HEK293 (cell line): ENCODE measurements at regions not wholly inside any gene's neighbourhood (a gene's known extent, or its start where the extent isn't known, plus 50 kb on each side); places are given as distances from the start of the nearest gene placed in this dataset.

Experiments used
- BCL11B ChIP-seq: fragments of 450-650 bp; formaldehyde crosslinking; IDR thresholded peaks from 2 replicates; pipeline ENCODE4 v1.5.1; 2016; ENCODE audit warnings: low read depth, missing biosample characterization, missing genetic modification characterization
- CTCF ChIP-seq: fragments of 450-650 bp; formaldehyde crosslinking; IDR thresholded peaks from 2 replicates; pipeline ENCODE4 v1.5.1; 2016; ENCODE audit warnings: missing biosample characterization, missing genetic modification characterization
- GLI2 ChIP-seq: fragments of 450-650 bp; formaldehyde crosslinking; IDR thresholded peaks from 2 replicates; pipeline ENCODE4; 2017; ENCODE audit warnings: missing biosample characterization, missing genetic modification characterization, low read depth, borderline replicate concordance
- GLIS2 ChIP-seq: fragments of 450-650 bp; formaldehyde crosslinking; IDR thresholded peaks from 2 replicates; pipeline ENCODE4 v1.5.1; 2016; ENCODE audit warnings: missing biosample characterization, missing genetic modification characterization
- REST ChIP-seq: fragments of 450-650 bp; formaldehyde crosslinking; IDR thresholded peaks from 2 replicates; pipeline ENCODE4 v1.5.1; 2016; ENCODE audit warnings: missing biosample characterization, missing genetic modification characterization
- YY2 ChIP-seq: fragments of 450-650 bp; formaldehyde crosslinking; IDR thresholded peaks from 2 replicates; pipeline ENCODE4 v1.5.1; 2016; ENCODE audit warnings: missing biosample characterization, missing genetic modification characterization
- ZFP37 ChIP-seq: fragments of 450-650 bp; formaldehyde crosslinking; IDR thresholded peaks from 2 replicates; pipeline ENCODE4 v1.5.1; 2016; ENCODE audit warnings: missing biosample characterization, missing genetic modification characterization
- ZNF184 ChIP-seq: fragments of 450-650 bp; IDR thresholded peaks from 2 replicates; pipeline ENCODE4 v1.5.1; 2018; ENCODE audit warnings: missing biosample characterization, mild to moderate bottlenecking, missing genetic modification characterization
- ZNF274 ChIP-seq, 2 experiments: fragments of 200-500 bp in 1 of 2; fragments of 450-650 bp in 1 of 2; sonication (Bioruptor generic) in 1 of 2; formaldehyde crosslinking in 1 of 2; IDR thresholded peaks; 2 replicates each; pipeline versions ENCODE4 v1.5.1 to v1.6.1; 2014 to 2016; ENCODE audit warnings: borderline replicate concordance in 1 of 2, inconsistent platforms in 1 of 2, low read length in 1 of 2, missing biosample characterization in 1 of 2, missing genetic modification characterization in 1 of 2
- ZNF404 ChIP-seq: fragments of 450-650 bp; formaldehyde crosslinking; IDR thresholded peaks from 2 replicates; pipeline ENCODE4 v1.5.1; 2017; ENCODE audit warnings: missing biosample characterization, missing genetic modification characterization
- ZNF629 ChIP-seq: fragments of 450-650 bp; formaldehyde crosslinking; IDR thresholded peaks from 2 replicates; pipeline ENCODE4 v1.5.1; 2017; ENCODE audit warnings: missing biosample characterization, missing genetic modification characterization

DNA sequence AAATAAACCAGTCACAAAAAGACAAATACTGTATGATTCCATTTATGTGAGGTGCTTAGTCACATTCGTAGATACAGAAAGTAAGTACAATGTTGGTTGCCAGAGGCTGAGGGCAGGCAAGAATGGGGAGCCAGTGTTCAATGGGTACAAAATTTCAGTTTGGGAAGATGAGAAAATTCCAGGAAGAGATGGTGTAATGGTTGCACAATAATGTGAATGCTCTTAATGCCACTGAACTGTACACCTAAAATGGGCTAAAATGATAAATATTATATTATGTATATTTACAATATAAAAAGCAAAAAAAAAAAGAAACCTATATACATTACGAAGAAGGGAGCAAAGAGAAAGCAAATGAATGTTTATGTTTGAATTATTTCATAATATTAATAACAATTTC is 329.0 kb downstream of the C11orf87 start:
- TF ChIP-seq CTCF (tag by site-specific recombination) (no peak), ZNF629 (tag by site-specific recombination) (no peak), GLIS2 (tag by site-specific recombination) (no peak), YY2 (no peak), ZNF184 (tag by site-specific recombination) (no peak), BCL11B (tag by site-specific recombination) (no peak), REST (tag by site-specific recombination) (no peak), ZNF274 (IDR thresholded peaks at IDR 0.05; ENCODE audit: low read length) (no peak), ZNF274 (tag by site-specific recombination; IDR thresholded peaks at IDR 0.05; ENCODE audit: borderline replicate concordance) (no peak), ZNF404 (tag by site-specific recombination) (no peak), ZFP37 (tag by site-specific recombination) (no peak), GLI2 (tag by site-specific recombination) (no peak)
